ENCODE measurements at regions not wholly inside any gene's neighbourhood (a gene's known extent, or its start where the extent isn't known, plus 50 kb on each side); places are given as distances from the start of the nearest gene placed in this dataset.

DNA sequence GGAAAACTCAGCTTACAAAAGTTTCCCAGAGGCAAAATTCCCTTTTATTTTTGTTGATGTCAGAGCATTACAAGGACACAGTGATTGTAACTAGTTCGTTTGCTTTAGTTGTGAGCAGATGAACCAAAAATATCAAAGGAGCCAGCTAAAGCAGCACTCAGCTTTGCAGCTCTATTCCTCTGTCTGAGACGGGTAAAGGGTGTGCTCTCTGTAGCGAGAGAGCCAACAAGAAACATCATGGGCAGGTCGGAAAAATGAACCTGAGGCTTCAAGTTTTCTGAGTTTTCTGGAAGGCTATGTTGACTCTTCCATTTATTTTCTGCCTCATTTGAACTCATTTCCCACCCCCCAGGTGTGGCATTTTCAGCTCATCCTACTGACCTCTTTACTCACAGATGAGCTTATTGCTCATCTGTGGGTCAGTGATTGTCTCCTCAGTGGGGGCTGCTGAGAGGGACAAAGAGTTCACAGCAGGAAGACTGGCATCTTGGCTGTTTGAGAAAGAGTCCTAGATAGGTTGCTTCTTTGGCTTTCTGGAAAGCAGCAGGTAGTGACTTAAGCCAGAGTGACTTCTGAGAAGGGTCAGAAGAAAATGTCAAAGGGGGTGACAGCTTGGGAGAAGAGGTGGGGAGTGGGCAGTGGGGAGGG is 66.6 kb upstream of the EPC2 start:
- DNase-seq (no peak), FAIRE-seq (no peak)

GRCh38 chr2:148578493-148578884 is 66.1 kb upstream of the EPC2 start:
- Histone ChIP-seq H3K4me1 (ENCODE audit: control insufficient read depth in 2 of 3, insufficient read depth in 2 of 3, low read depth in 1 of 3, low read length in 3 of 3) (no peaks in the 10 kb centered on the region), H3K27me3 (ENCODE audit: control insufficient read depth, insufficient read depth, low read length) (no peaks in the 10 kb centered on the region), H3K9ac (ENCODE audit: low read length in 3 of 3) (no peak overlapping the region), H3K36me3 (ENCODE audit: control insufficient read depth in 2 of 3, insufficient read depth in 3 of 3, low read length in 3 of 3) (no peaks in the 10 kb centered on the region), H3K27ac (ENCODE audit: low read depth in 2 of 2, low read length in 2 of 2) (no peak overlapping the region), H3K9me3 (ENCODE audit: control insufficient read depth in 2 of 3, insufficient read depth in 1 of 3, low read length in 3 of 3) (no peaks in the 10 kb centered on the region), H3K4me3 (ENCODE audit: low read length in 3 of 3) (no peak overlapping the region)
- DNase-seq (no peak), FAIRE-seq (no peak)
- intact Hi-C loops (cut with DNase I) = no loop called here
- TF ChIP-seq, protein P1, sequence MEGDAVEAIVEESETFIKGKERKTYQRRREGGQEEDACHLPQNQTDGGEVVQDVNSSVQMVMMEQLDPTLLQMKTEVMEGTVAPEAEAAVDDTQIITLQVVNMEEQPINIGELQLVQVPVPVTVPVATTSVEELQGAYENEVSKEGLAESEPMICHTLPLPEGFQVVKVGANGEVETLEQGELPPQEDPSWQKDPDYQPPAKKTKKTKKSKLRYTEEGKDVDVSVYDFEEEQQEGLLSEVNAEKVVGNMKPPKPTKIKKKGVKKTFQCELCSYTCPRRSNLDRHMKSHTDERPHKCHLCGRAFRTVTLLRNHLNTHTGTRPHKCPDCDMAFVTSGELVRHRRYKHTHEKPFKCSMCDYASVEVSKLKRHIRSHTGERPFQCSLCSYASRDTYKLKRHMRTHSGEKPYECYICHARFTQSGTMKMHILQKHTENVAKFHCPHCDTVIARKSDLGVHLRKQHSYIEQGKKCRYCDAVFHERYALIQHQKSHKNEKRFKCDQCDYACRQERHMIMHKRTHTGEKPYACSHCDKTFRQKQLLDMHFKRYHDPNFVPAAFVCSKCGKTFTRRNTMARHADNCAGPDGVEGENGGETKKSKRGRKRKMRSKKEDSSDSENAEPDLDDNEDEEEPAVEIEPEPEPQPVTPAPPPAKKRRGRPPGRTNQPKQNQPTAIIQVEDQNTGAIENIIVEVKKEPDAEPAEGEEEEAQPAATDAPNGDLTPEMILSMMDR (IDR thresholded peaks at IDR 0.05; ENCODE audit: borderline replicate concordance, extremely low read depth, insufficient read depth) = no peak

More for the DNA sequence above, 66.6 kb upstream of the EPC2 start:
- TF ChIP-seq, protein P1 (IDR thresholded peaks at IDR 0.05; ENCODE audit: borderline replicate concordance, extremely low read depth, insufficient read depth) = no peak
- H3K27me3 ChIP-seq (ENCODE audit: control insufficient read depth, insufficient read depth, low read length) = no peaks in the 10 kb centered on the region
- no peaks in the 10 kb centered on the region for H3K4me1 ChIP-seq (ENCODE audit: control insufficient read depth in 2 of 3, insufficient read depth in 2 of 3, low read depth in 1 of 3, low read length in 3 of 3)
- H3K9me3 ChIP-seq (ENCODE audit: control insufficient read depth in 2 of 3, insufficient read depth in 1 of 3, low read length in 3 of 3) = no peaks in the 10 kb centered on the region
- no peak overlapping the region for H3K4me3 ChIP-seq (ENCODE audit: low read length in 3 of 3)
- H3K27ac ChIP-seq (ENCODE audit: low read depth in 2 of 2, low read length in 2 of 2) = no peak overlapping the region
- no peak overlapping the region for H3K9ac ChIP-seq (ENCODE audit: low read length in 3 of 3)
- H3K36me3 ChIP-seq (ENCODE audit: control insufficient read depth in 2 of 3, insufficient read depth in 3 of 3, low read length in 3 of 3) = no peaks in the 10 kb centered on the region
- intact Hi-C loops (cut with DNase I) = no loop called here

DNA sequence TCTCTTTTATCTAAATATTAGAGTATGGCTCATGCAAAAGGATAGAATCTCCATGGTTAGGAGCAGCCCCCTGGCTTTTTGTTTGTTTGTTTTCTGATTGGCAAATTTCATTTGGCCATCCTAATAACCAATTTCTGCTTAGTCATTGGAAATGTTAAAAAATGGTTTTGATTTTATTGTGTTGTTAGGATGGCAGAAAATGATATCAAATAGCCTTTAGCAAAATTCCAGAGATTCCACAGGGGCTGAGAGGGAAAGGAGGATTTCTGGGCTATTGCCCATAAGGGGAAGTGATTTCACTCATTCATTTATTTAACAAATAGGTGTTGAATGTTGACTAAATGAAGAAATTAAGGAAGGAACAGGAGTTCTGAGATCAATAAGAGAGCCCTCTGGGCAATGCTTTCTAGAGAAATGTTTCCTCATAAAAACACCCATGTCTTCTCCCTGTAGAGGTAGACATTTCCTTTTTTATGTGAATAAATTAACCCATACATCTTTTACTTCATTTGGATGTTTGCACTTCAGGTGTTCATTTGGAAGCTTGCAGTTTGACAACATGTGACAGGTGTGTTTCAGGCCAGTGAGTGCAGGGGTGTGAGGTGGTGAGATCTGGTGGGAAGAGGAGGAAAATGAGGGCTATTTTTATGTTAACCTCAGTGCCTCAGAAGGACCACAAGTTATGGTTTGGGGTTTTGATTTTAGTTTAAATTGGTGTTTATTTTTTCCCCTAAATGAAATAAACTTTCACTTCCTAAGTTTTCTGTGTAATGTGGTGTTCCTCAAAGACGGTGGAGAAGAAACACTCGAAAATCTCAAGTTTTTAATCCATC is 61.7 kb upstream of the EPC2 start:
- Histone ChIP-seq H3K4me3 (ENCODE audit: low read length in 3 of 3) (no peak overlapping the region), H3K27me3 (ENCODE audit: control insufficient read depth, insufficient read depth, low read length) (no peaks in the 10 kb centered on the region), H3K27ac (ENCODE audit: low read depth in 2 of 2, low read length in 2 of 2) (no peak overlapping the region), H3K4me1 (ENCODE audit: control insufficient read depth in 2 of 3, insufficient read depth in 2 of 3, low read depth in 1 of 3, low read length in 3 of 3) (no peaks in the 10 kb centered on the region), H3K9ac (ENCODE audit: low read length in 3 of 3) (no peak overlapping the region), H3K9me3 (ENCODE audit: control insufficient read depth in 2 of 3, insufficient read depth in 1 of 3, low read length in 3 of 3) (no peaks in the 10 kb centered on the region), H3K36me3 (ENCODE audit: control insufficient read depth in 2 of 3, insufficient read depth in 3 of 3, low read length in 3 of 3) (no peaks in the 10 kb centered on the region)
- TF ChIP-seq, protein P1 (IDR thresholded peaks at IDR 0.05; ENCODE audit: borderline replicate concordance, extremely low read depth, insufficient read depth) = no peak
- DNase-seq = no peak
- no peak for FAIRE-seq
- intact Hi-C loops (cut with DNase I) = no loop called here

All from kidney (tissue), 13 donors.